Posterior vena cava (tissue), 2 donors: ENCODE measurements at regions not wholly inside any gene's neighbourhood (a gene's known extent, or its start where the extent isn't known, plus 50 kb on each side); places are given as distances from the start of the nearest gene placed in this dataset.
"Not testable (repeated sequence)": the region's sequence is repeated elsewhere in the genome, so short reads cannot be mapped to it uniquely, and the experiment has no call there.

ENCODE experiments used
- DNase-seq: peaks from one replicate; pipeline ENCODE4 v3.0.0-alpha.2; 2020; ENCODE audit warnings: low spot score
- intact Hi-C, 2 donors: fragments of 100-400 bp; cut with DNase I; formaldehyde crosslinking; loops; one replicate each; pipeline versions ENCODE4 v1.14.1 to v1.14.2; 2022 to 2023
- donor health status: DM: yes; HTN: yes; CAD: no.
- donor health status: DM: yes; HTN: yes; CAD: no.

GRCh38 chr2:34291076-34291475 is 692.0 kb upstream of the FAM98A start:
- intact Hi-C loops = no loop called here
- DNase-seq = no peak

GRCh38 chr2:34288016-34288415 is 688.9 kb upstream of the FAM98A start:
- intact Hi-C loops = no loop called here
- no peak for DNase-seq

GRCh38 chr2:34280606-34281005 is 681.5 kb upstream of the FAM98A start:
- DNase-seq = no peak
- intact Hi-C loops = no loop called here

GRCh38 chr2:34266908-34267697 is 668.0 kb upstream of the FAM98A start:
- DNase-seq = no peak
- intact Hi-C loops = no loop called here

GRCh38 chr2:34261701-34262100 is 662.6 kb upstream of the FAM98A start:
- no peak for DNase-seq
- intact Hi-C loops = no loop called here

GRCh38 chr2:34254272-34254878 is 655.3 kb upstream of the FAM98A start:
- no peak for DNase-seq
- intact Hi-C loops = no loop called here

GRCh38 chr2:34252111-34252510 is 653.0 kb upstream of the FAM98A start:
- no peak for DNase-seq
- intact Hi-C loops = no loop called here

- intact Hi-C loops = no loop called here
- DNase-seq = no peak
Measured at GRCh38 chr2:34251578-34251977, 652.5 kb upstream of the FAM98A start.

- intact Hi-C loops = no loop called here
- no peak for DNase-seq
Measured at GRCh38 chr2:34244195-34244594, 645.1 kb upstream of the FAM98A start.

GRCh38 chr2:34242763-34243123 is 643.6 kb upstream of the FAM98A start:
- DNase-seq = no peak
- intact Hi-C loops = no loop called here

- intact Hi-C loops = no loop called here
- DNase-seq = no peak
Measured at GRCh38 chr2:34241905-34242762, 643.0 kb upstream of the FAM98A start.

GRCh38 chr2:34239511-34239910 is 640.4 kb upstream of the FAM98A start:
- intact Hi-C loops = no loop called here
- no peak for DNase-seq

- intact Hi-C loops = no loop called here
- no peak for DNase-seq
Measured at GRCh38 chr2:34234823-34235222, 635.7 kb upstream of the FAM98A start.

GRCh38 chr2:34229998-34230397 is 630.9 kb upstream of the FAM98A start:
- no peak for DNase-seq
- intact Hi-C loops = no loop called here

GRCh38 chr2:34215174-34215573 is 616.1 kb upstream of the FAM98A start:
- DNase-seq = no peak
- intact Hi-C loops = no loop called here

- intact Hi-C loops, DNase-seq: not testable (repeated sequence)
Measured at GRCh38 chr2:34210382-34210781, 611.3 kb upstream of the FAM98A start.

GRCh38 chr2:34204560-34204959 is 605.5 kb upstream of the FAM98A start:
- no peak for DNase-seq
- intact Hi-C loops = no loop called here

GRCh38 chr2:34201099-34201498 is 602.0 kb upstream of the FAM98A start:
- intact Hi-C loops = no loop called here
- no peak for DNase-seq

GRCh38 chr2:34199971-34200370 is 600.9 kb upstream of the FAM98A start:
- DNase-seq = no peak
- intact Hi-C loops = no loop called here

GRCh38 chr2:34193164-34193563 is 594.1 kb upstream of the FAM98A start:
- DNase-seq = no peak
- intact Hi-C loops = no loop called here
